Stimulated activated memory B cell treated with anti-CD40 and anti-IgM and Interleukin-4, amounts not matched to agents 10 μg/mL and 1 μg/mL and 100 μg/mL, for 72 hours (primary cell): ENCODE measurements at regions not wholly inside any gene's neighbourhood (a gene's known extent, or its start where the extent isn't known, plus 50 kb on each side); places are given as distances from the start of the nearest gene placed in this dataset.
A peak's percentile ranks its signal among the peaks of the same experiment; 100 is the strongest.

ENCODE experiments used
- ATAC-seq: fragments of 150-1000 bp; cut with Tn5 transposase; 2 replicates; pipeline ENCODE4 v1.10.0; 2021
- H3K27ac Mint-ChIP-seq: one replicate; pipeline ENCODE4 v1.8.0; 2022; ENCODE audit warnings: mild to moderate bottlenecking, mixed read lengths
- H3K27me3 Mint-ChIP-seq: one replicate; pipeline ENCODE4 v1.8.0; 2022; ENCODE audit warnings: mixed read lengths
- H3K36me3 Mint-ChIP-seq: one replicate; pipeline ENCODE4 v1.8.0; 2022; ENCODE audit warnings: mixed read lengths
- H3K4me1 Mint-ChIP-seq: one replicate; pipeline ENCODE4 v1.8.0; 2022; ENCODE audit warnings: mixed read lengths
- H3K4me3 Mint-ChIP-seq: one replicate; pipeline ENCODE4 v1.8.0; 2022; ENCODE audit warnings: mild to moderate bottlenecking, moderate library complexity, mixed read lengths
- H3K9me3 Mint-ChIP-seq: one replicate; pipeline ENCODE4 v1.8.0; 2022; ENCODE audit warnings: mixed read lengths

GRCh38 chr4:55736605-55737183 is 82.9 kb upstream of the EXOC1L start:
- Mint-ChIP-seq H3K9me3 (no peaks in the 10 kb centered on the region), H3K4me1 (peaks cover 6% of the 10 kb centered on the region), H3K4me3 (no peak overlapping the region), H3K27me3 (peaks cover 71% of the 10 kb centered on the region), H3K27ac (no peak overlapping the region), H3K36me3 (no peaks in the 10 kb centered on the region)
- no peak for ATAC-seq

GRCh38 chr4:55742655-55743202 is 76.9 kb upstream of the EXOC1L start:
- peak; percentile 55 for ATAC-seq
- H3K27me3 Mint-ChIP-seq, result peaks cover 50% of the 10 kb centered on the region
- H3K4me1 Mint-ChIP-seq, result no peaks in the 10 kb centered on the region
- H3K36me3 Mint-ChIP-seq, result no peaks in the 10 kb centered on the region
- no peak overlapping the region for H3K27ac Mint-ChIP-seq
- no peaks in the 10 kb centered on the region for H3K9me3 Mint-ChIP-seq
- no peak overlapping the region for H3K4me3 Mint-ChIP-seq

- H3K4me1 Mint-ChIP-seq, result no peaks in the 10 kb centered on the region
- no peak overlapping the region for H3K27ac Mint-ChIP-seq
- no peaks in the 10 kb centered on the region for H3K36me3 Mint-ChIP-seq
- ATAC-seq, result no peak
- no peak overlapping the region for H3K4me3 Mint-ChIP-seq
- peaks cover 49% of the 10 kb centered on the region for H3K27me3 Mint-ChIP-seq
- H3K9me3 Mint-ChIP-seq, result no peaks in the 10 kb centered on the region
Measured at GRCh38 chr4:55744369-55744768, 75.2 kb upstream of the EXOC1L start.

- ATAC-seq, result no peak
Measured at GRCh38 chr4:55745014-55745413, 74.6 kb upstream of the EXOC1L start.

GRCh38 chr4:55747793-55748192 is 71.8 kb upstream of the EXOC1L start:
- Mint-ChIP-seq H3K9me3 (no peaks in the 10 kb centered on the region), H3K27ac (no peak overlapping the region), H3K27me3 (peaks cover 32% of the 10 kb centered on the region), H3K4me1 (no peaks in the 10 kb centered on the region), H3K4me3 (no peak overlapping the region), H3K36me3 (no peaks in the 10 kb centered on the region)
- no peak for ATAC-seq

More at GRCh38 chr4:55745014-55745413, 74.6 kb upstream of the EXOC1L start:
- H3K4me3 Mint-ChIP-seq, result no peak overlapping the region
- H3K4me1 Mint-ChIP-seq, result no peaks in the 10 kb centered on the region
- H3K9me3 Mint-ChIP-seq, result no peaks in the 10 kb centered on the region
- H3K27me3 Mint-ChIP-seq, result peaks cover 44% of the 10 kb centered on the region
- no peaks in the 10 kb centered on the region for H3K36me3 Mint-ChIP-seq
- no peak overlapping the region for H3K27ac Mint-ChIP-seq

- Mint-ChIP-seq H3K36me3 (no peaks in the 10 kb centered on the region), H3K27me3 (peaks cover 32% of the 10 kb centered on the region), H3K9me3 (no peaks in the 10 kb centered on the region), H3K4me3 (no peak overlapping the region), H3K27ac (no peak overlapping the region), H3K4me1 (no peaks in the 10 kb centered on the region)
- no peak for ATAC-seq
Measured at GRCh38 chr4:55749666-55750065, 69.9 kb upstream of the EXOC1L start.

GRCh38 chr4:55752810-55753209 is 66.8 kb upstream of the EXOC1L start:
- no peaks in the 10 kb centered on the region for H3K4me1 Mint-ChIP-seq
- H3K36me3 Mint-ChIP-seq, result no peaks in the 10 kb centered on the region
- no peak overlapping the region for H3K27ac Mint-ChIP-seq
- ATAC-seq, result no peak
- peaks cover 14% of the 10 kb centered on the region for H3K27me3 Mint-ChIP-seq
- no peaks in the 10 kb centered on the region for H3K9me3 Mint-ChIP-seq
- no peak overlapping the region for H3K4me3 Mint-ChIP-seq

GRCh38 chr4:55753856-55754255 is 65.7 kb upstream of the EXOC1L start:
- peaks cover 4% of the 10 kb centered on the region for H3K27me3 Mint-ChIP-seq
- no peaks in the 10 kb centered on the region for H3K4me1 Mint-ChIP-seq
- H3K27ac Mint-ChIP-seq, result no peak overlapping the region
- no peak overlapping the region for H3K4me3 Mint-ChIP-seq
- no peak for ATAC-seq
- H3K36me3 Mint-ChIP-seq, result no peaks in the 10 kb centered on the region
- H3K9me3 Mint-ChIP-seq, result no peaks in the 10 kb centered on the region

- Mint-ChIP-seq H3K36me3 (no peaks in the 10 kb centered on the region), H3K4me3 (no peak overlapping the region), H3K9me3 (no peaks in the 10 kb centered on the region), H3K4me1 (no peaks in the 10 kb centered on the region), H3K27ac (no peak overlapping the region), H3K27me3 (no peaks in the 10 kb centered on the region)
- no peak for ATAC-seq
Measured at GRCh38 chr4:55754754-55755350, 64.7 kb upstream of the EXOC1L start.

GRCh38 chr4:55756208-55756607 is 63.4 kb upstream of the EXOC1L start:
- Mint-ChIP-seq H3K27me3 (no peaks in the 10 kb centered on the region), H3K36me3 (no peaks in the 10 kb centered on the region), H3K27ac (no peak overlapping the region), H3K9me3 (no peaks in the 10 kb centered on the region), H3K4me1 (no peaks in the 10 kb centered on the region), H3K4me3 (no peak overlapping the region)
- ATAC-seq, result no peak

- no peaks in the 10 kb centered on the region for H3K4me1 Mint-ChIP-seq
- H3K27ac Mint-ChIP-seq, result no peak overlapping the region
- H3K9me3 Mint-ChIP-seq, result no peaks in the 10 kb centered on the region
- no peak for ATAC-seq
- no peaks in the 10 kb centered on the region for H3K36me3 Mint-ChIP-seq
- H3K4me3 Mint-ChIP-seq, result no peak overlapping the region
- H3K27me3 Mint-ChIP-seq, result no peaks in the 10 kb centered on the region
Measured at GRCh38 chr4:55757356-55757952, 62.1 kb upstream of the EXOC1L start.

GRCh38 chr4:55758066-55758465 is 61.5 kb upstream of the EXOC1L start:
- no peak for ATAC-seq
- H3K9me3 Mint-ChIP-seq, result no peaks in the 10 kb centered on the region
- no peak overlapping the region for H3K4me3 Mint-ChIP-seq
- H3K36me3 Mint-ChIP-seq, result no peaks in the 10 kb centered on the region
- no peaks in the 10 kb centered on the region for H3K4me1 Mint-ChIP-seq
- H3K27ac Mint-ChIP-seq, result no peak overlapping the region
- no peaks in the 10 kb centered on the region for H3K27me3 Mint-ChIP-seq

GRCh38 chr4:55758570-55758969 is 61.0 kb upstream of the EXOC1L start:
- Mint-ChIP-seq H3K27ac (no peak overlapping the region), H3K36me3 (no peaks in the 10 kb centered on the region), H3K27me3 (no peaks in the 10 kb centered on the region), H3K4me3 (no peak overlapping the region), H3K9me3 (no peaks in the 10 kb centered on the region), H3K4me1 (no peaks in the 10 kb centered on the region)
- ATAC-seq, result no peak

GRCh38 chr4:55762819-55763218 is 56.8 kb upstream of the EXOC1L start:
- H3K36me3 Mint-ChIP-seq, result no peaks in the 10 kb centered on the region
- no peak for ATAC-seq
- no peaks in the 10 kb centered on the region for H3K9me3 Mint-ChIP-seq
- H3K4me3 Mint-ChIP-seq, result no peak overlapping the region
- H3K4me1 Mint-ChIP-seq, result no peaks in the 10 kb centered on the region
- peaks cover 9% of the 10 kb centered on the region for H3K27me3 Mint-ChIP-seq
- no peak overlapping the region for H3K27ac Mint-ChIP-seq

GRCh38 chr4:55763996-55764395 is 55.6 kb upstream of the EXOC1L start:
- no peak overlapping the region for H3K4me3 Mint-ChIP-seq
- H3K27ac Mint-ChIP-seq, result no peak overlapping the region
- no peak for ATAC-seq
- peaks cover 9% of the 10 kb centered on the region for H3K27me3 Mint-ChIP-seq
- H3K4me1 Mint-ChIP-seq, result no peaks in the 10 kb centered on the region
- no peaks in the 10 kb centered on the region for H3K9me3 Mint-ChIP-seq
- no peaks in the 10 kb centered on the region for H3K36me3 Mint-ChIP-seq

- ATAC-seq, result no peak
- Mint-ChIP-seq H3K9me3 (no peaks in the 10 kb centered on the region), H3K4me1 (no peaks in the 10 kb centered on the region), H3K36me3 (no peaks in the 10 kb centered on the region), H3K27ac (no peak overlapping the region), H3K4me3 (no peak overlapping the region), H3K27me3 (peaks cover 9% of the 10 kb centered on the region)
Measured at GRCh38 chr4:55765070-55765469, 54.5 kb upstream of the EXOC1L start.
